Tibial artery (tissue), 4 donors: ENCODE measurements at regions not wholly inside any gene's neighbourhood (a gene's known extent, or its start where the extent isn't known, plus 50 kb on each side); places are given as distances from the start of the nearest gene placed in this dataset.

Experiments
- DNase-seq, 2 donors: peaks; one replicate each; pipeline ENCODE4 v3.0.0-alpha.2; 2019
- H3K27ac ChIP-seq, 2 donors: fragments of 200-600 bp; sonication (generic) in 1 of 2; 1 replicate in 1 of 2; 2 replicates in 1 of 2; pipeline ENCODE4 v1.5.1; 2018 to 2019; ENCODE audit warnings: mild to moderate bottlenecking in 1 of 2
- H3K27me3 ChIP-seq, 2 donors: fragments of 200-600 bp; sonication (generic) in 1 of 2; one replicate each; pipeline versions ENCODE4 v1.5.1 to v1.6.0; 2016 to 2019
- H3K36me3 ChIP-seq, 3 donors: fragments of 200-600 bp; sonication (generic) in 2 of 3; one replicate each; pipeline ENCODE4 v1.5.1; 2016 to 2019; ENCODE audit warnings: mild to moderate bottlenecking in 2 of 3
- H3K4me1 ChIP-seq, 4 donors: fragments of 200-600 bp; sonication (generic) in 2 of 4; 1 replicate in 3 of 4; 2 replicates in 1 of 4; pipeline ENCODE4 v1.5.1; 2016 to 2019
- H3K4me3 ChIP-seq, 2 donors: fragments of 200-600 bp; sonication (generic) in 1 of 2; 1 replicate in 1 of 2; 2 replicates in 1 of 2; pipeline ENCODE4 v1.5.1; 2018 to 2019; ENCODE audit warnings: mild to moderate bottlenecking in 2 of 2
- H3K9me3 ChIP-seq, 3 donors: fragments of 200-600 bp; sonication (generic) in 1 of 3; one replicate each; pipeline ENCODE4 v1.5.1; 2016 to 2019
- CTCF ChIP-seq, 2 experiments: fragments of 200-600 bp in 1 of 2; fragments of 450-650 bp in 1 of 2; IDR thresholded peaks; one replicate each; pipeline ENCODE4 v1.5.1; 2017 to 2019; ENCODE audit warnings: antibody characterized with exemption in 2 of 2, mild to moderate bottlenecking in 1 of 2, moderate library complexity in 1 of 2
- intact Hi-C: fragments of 100-400 bp; cut with DNase I; formaldehyde crosslinking; loops from one replicate; pipeline ENCODE4 v1.15.0; 2023; ENCODE audit warnings: low total_unique reads

- TF ChIP-seq CTCF (IDR thresholded peaks at IDR 0.05): no peak
- no peaks in the 10 kb centered on the region for H3K36me3 ChIP-seq
- no peak overlapping the region for H3K27ac ChIP-seq
- peaks cover 0 to 6% of the 10 kb centered on the region in 2 donors for H3K27me3 ChIP-seq
- intact Hi-C loops: no loop called here
- H3K4me1 ChIP-seq: no peaks in the 10 kb centered on the region
- no peak for DNase-seq
- H3K9me3 ChIP-seq: no peaks in the 10 kb centered on the region
- no peak overlapping the region for H3K4me3 ChIP-seq
Measured at GRCh38 chr5:176185133-176185733, 53.0 kb upstream of the SIMC1 start.

- no peak overlapping the region for H3K27ac ChIP-seq
- H3K4me1 ChIP-seq: no peaks in the 10 kb centered on the region
- H3K4me3 ChIP-seq: no peak overlapping the region
- H3K36me3 ChIP-seq: no peaks in the 10 kb centered on the region
- peaks cover 0 to 9% of the 10 kb centered on the region in 2 donors for H3K27me3 ChIP-seq
- intact Hi-C loops: no loop called here
- no peak for TF ChIP-seq CTCF (IDR thresholded peaks at IDR 0.05)
- H3K9me3 ChIP-seq: no peaks in the 10 kb centered on the region
- no peak for DNase-seq
Measured at GRCh38 chr5:176186107-176186506, 52.1 kb upstream of the SIMC1 start.

- peaks cover 0 to 21% of the 10 kb centered on the region in 2 donors for H3K27me3 ChIP-seq
- H3K9me3 ChIP-seq: no peaks in the 10 kb centered on the region
- TF ChIP-seq CTCF (IDR thresholded peaks at IDR 0.05): no peak
- no peak overlapping the region for H3K4me3 ChIP-seq
- H3K27ac ChIP-seq: no peak overlapping the region
- intact Hi-C loops: no loop called here
- H3K36me3 ChIP-seq: no peaks in the 10 kb centered on the region
- no peak for DNase-seq
- H3K4me1 ChIP-seq: no peaks in the 10 kb centered on the region
Measured at GRCh38 chr5:176187276-176188062, 50.8 kb upstream of the SIMC1 start.

GRCh38 chr5:176188085-176188484 is 50.1 kb upstream of the SIMC1 start:
- no peak for TF ChIP-seq CTCF (IDR thresholded peaks at IDR 0.05)
- Histone ChIP-seq H3K36me3 (no peaks in the 10 kb centered on the region), H3K27me3 (peaks cover 0 to 24% of the 10 kb centered on the region in 2 donors), H3K9me3 (no peaks in the 10 kb centered on the region), H3K4me1 (no peaks in the 10 kb centered on the region), H3K27ac (no peak overlapping the region), H3K4me3 (no peak overlapping the region)
- DNase-seq: no peak
- intact Hi-C loops: no loop called here
